ENCODE measurements at regions not wholly inside any gene's neighbourhood (a gene's known extent, or its start where the extent isn't known, plus 50 kb on each side); places are given as distances from the start of the nearest gene placed in this dataset.

- CTCF ChIA-PET: no interaction called here
- Mint-ChIP-seq H3K4me3 (no peak overlapping the region), H3K27me3 (peaks cover 2% of the 10 kb centered on the region), H3K36me3 (ENCODE audit: low read depth) (no peaks in the 10 kb centered on the region), H3K4me1 (no peaks in the 10 kb centered on the region), H3K27ac (no peak overlapping the region), H3K9me3 (no peaks in the 10 kb centered on the region)
- intact Hi-C loops (cut with micrococcal nuclease): no loop called here
- TF ChIP-seq CTCF (IDR thresholded peaks at IDR 0.05): no peak
- POLR2A ChIA-PET: no interaction called here
- ATAC-seq (ENCODE audit: low read depth) (no peak), DNase-seq (no peak)
Measured at GRCh38 chr11:70577948-70578347, 179.6 kb downstream of the CTTN start.

- intact Hi-C loops (cut with micrococcal nuclease): no loop called here
- POLR2A ChIA-PET: no interaction called here
- Mint-ChIP-seq H3K27me3 (peaks cover 2% of the 10 kb centered on the region), H3K9me3 (no peaks in the 10 kb centered on the region), H3K27ac (no peak overlapping the region), H3K36me3 (ENCODE audit: low read depth) (no peaks in the 10 kb centered on the region), H3K4me3 (no peak overlapping the region), H3K4me1 (no peaks in the 10 kb centered on the region)
- DNase-seq (no peak), ATAC-seq (ENCODE audit: low read depth) (no peak)
- no peak for TF ChIP-seq CTCF (IDR thresholded peaks at IDR 0.05)
- CTCF ChIA-PET: no interaction called here
Measured at GRCh38 chr11:70578371-70578770, 180.0 kb downstream of the CTTN start.

- no peak overlapping the region for H3K4me3 Mint-ChIP-seq
- H3K4me1 Mint-ChIP-seq: no peaks in the 10 kb centered on the region
- H3K27me3 Mint-ChIP-seq: peaks cover 2% of the 10 kb centered on the region
- TF ChIP-seq CTCF (IDR thresholded peaks at IDR 0.05): no peak
- ATAC-seq (ENCODE audit: low read depth) (no peak), DNase-seq (no peak)
- H3K36me3 Mint-ChIP-seq (ENCODE audit: low read depth): no peaks in the 10 kb centered on the region
- ChIA-PET POLR2A (no interaction called here), CTCF (no interaction called here)
- H3K9me3 Mint-ChIP-seq: no peaks in the 10 kb centered on the region
- no peak overlapping the region for H3K27ac Mint-ChIP-seq
- intact Hi-C loops (cut with micrococcal nuclease): no loop called here
Measured at GRCh38 chr11:70578831-70579230, 180.5 kb downstream of the CTTN start.

DNA sequence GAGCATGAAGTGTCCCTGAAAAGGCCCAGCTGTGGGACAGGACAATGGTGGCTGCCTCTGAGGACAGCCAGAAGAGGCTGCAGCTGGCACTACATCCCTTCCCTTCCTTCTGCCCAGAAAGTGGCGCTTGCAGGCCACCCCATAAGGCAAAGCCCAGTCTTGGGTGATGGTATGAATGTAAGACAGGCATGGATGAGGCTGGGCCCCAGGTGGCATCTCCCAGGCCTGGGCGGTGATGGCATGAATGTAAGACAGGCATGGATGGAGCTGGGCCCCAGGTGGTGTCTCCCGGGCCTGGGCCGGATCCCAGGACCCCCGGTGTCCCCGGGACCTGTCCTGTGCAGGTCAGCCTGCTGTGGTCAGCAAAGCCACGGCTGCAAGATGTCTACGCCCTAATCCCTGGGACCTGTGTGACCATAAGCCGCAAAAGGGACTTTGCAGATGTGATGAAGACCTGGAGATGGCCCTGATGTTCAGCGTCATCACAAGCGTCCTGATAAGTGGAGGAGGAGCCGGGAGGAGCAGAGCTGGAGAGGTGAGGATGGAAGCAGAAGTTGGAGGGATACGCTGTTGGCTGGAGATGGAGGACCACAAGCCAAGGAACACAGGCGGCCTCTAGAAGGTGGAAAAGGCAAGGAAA lies 181.1 kb downstream of the CTTN start:
- H3K36me3 Mint-ChIP-seq (ENCODE audit: low read depth): no peaks in the 10 kb centered on the region
- TF ChIP-seq CTCF (IDR thresholded peaks at IDR 0.05): no peak
- POLR2A ChIA-PET: no interaction called here
- no peak for DNase-seq
- H3K27ac Mint-ChIP-seq: no peak overlapping the region
- no peaks in the 10 kb centered on the region for H3K4me1 Mint-ChIP-seq
- H3K4me3 Mint-ChIP-seq: no peak overlapping the region
- H3K27me3 Mint-ChIP-seq: peaks cover 2% of the 10 kb centered on the region
- no peaks in the 10 kb centered on the region for H3K9me3 Mint-ChIP-seq
- intact Hi-C loops (cut with micrococcal nuclease): no loop called here
- CTCF ChIA-PET: no interaction called here
- no peak for ATAC-seq (ENCODE audit: low read depth)

GRCh38 chr11:70580036-70580805 lies 181.9 kb downstream of the CTTN start:
- CTCF ChIA-PET: no interaction called here
- TF ChIP-seq CTCF (IDR thresholded peaks at IDR 0.05): no peak
- DNase-seq: no peak
- Mint-ChIP-seq H3K27ac (no peak overlapping the region), H3K9me3 (no peaks in the 10 kb centered on the region), H3K27me3 (no peaks in the 10 kb centered on the region), H3K36me3 (ENCODE audit: low read depth) (no peaks in the 10 kb centered on the region), H3K4me3 (no peak overlapping the region), H3K4me1 (no peaks in the 10 kb centered on the region)
- intact Hi-C loops (cut with micrococcal nuclease): no loop called here
- POLR2A ChIA-PET: no interaction called here
- no peak for ATAC-seq (ENCODE audit: low read depth)
